ENCODE measurements at regions not wholly inside any gene's neighbourhood (a gene's known extent, or its start where the extent isn't known, plus 50 kb on each side); places are given as distances from the start of the nearest gene placed in this dataset.

DNA sequence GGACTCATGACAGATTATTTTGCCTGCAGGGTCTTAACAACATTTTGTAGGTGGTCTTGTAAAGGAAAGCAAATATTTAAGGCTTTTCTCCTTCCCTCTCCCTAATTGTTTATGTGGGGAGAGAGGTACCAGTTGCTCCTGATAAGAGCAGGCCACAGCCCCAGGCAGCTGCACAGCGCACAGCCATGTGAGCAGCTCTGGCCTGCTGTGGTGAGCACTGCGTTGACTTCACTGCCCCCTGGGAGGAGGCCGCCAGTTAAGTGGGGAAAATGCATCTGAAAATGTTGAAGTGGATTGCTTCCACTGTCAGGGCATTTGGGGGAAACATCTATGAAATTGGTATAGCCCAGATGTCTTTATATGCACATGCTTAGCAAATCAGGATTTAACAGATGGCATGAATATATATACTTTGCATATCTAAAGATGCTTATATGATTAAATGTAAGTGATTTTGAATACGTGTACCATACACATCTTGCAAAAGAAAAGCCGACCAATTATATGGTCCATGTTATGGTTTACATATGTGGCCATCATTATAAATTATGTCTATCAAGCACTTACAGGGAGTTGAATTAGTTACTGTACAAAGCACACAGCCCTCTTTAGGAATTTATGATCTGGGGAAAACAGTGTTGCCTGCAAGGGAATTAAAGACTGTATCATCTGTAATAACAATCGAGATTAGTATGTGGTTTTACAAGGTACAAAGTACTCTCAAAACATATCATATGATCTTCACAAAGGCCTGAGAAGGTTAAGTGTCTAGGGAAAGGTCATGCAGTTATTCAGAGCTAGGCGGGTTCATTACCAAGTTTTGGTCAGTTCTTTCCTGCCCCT lies 132.1 kb downstream of the RHOU start:
- Mint-ChIP-seq H3K4me1 (peaks cover 16% of the 10 kb centered on the region), H3K27ac (no peak overlapping the region), H3K9me3 (no peaks in the 10 kb centered on the region), H3K4me3 (no peak overlapping the region), H3K36me3 (no peaks in the 10 kb centered on the region)
- DNase-seq (ENCODE audit: low spot score in 2 of 2) (no peak), ATAC-seq (no peak)

GRCh38 chr1:228867951-228868730 lies 132.9 kb downstream of the RHOU start:
- Mint-ChIP-seq H3K27ac (no peak overlapping the region), H3K4me3 (no peak overlapping the region), H3K36me3 (no peaks in the 10 kb centered on the region), H3K4me1 (peaks cover 16% of the 10 kb centered on the region), H3K9me3 (no peaks in the 10 kb centered on the region)
- DNase-seq (ENCODE audit: low spot score in 2 of 2), result no peak
- ATAC-seq, result no peak

DNA sequence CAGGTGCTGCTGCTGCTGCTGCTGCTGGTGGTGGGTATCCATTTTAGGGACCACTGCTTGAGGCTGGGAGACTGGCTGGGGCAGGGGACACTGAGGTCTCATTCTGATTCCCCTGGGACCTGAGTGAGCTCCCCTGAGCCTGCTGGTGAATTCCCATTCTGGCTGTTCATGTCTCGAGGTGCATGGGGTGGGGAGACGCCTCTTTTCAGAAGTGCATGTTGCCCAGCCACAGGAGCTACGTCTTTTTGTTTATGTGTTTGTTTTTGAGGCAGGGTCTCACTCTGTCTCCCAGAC lies 133.4 kb downstream of the RHOU start:
- Mint-ChIP-seq H3K27ac (no peak overlapping the region), H3K9me3 (no peaks in the 10 kb centered on the region), H3K4me3 (no peak overlapping the region), H3K36me3 (no peaks in the 10 kb centered on the region), H3K4me1 (peaks cover 10% of the 10 kb centered on the region)
- no peak for DNase-seq (ENCODE audit: low spot score in 2 of 2)
- no peak for ATAC-seq

DNA sequence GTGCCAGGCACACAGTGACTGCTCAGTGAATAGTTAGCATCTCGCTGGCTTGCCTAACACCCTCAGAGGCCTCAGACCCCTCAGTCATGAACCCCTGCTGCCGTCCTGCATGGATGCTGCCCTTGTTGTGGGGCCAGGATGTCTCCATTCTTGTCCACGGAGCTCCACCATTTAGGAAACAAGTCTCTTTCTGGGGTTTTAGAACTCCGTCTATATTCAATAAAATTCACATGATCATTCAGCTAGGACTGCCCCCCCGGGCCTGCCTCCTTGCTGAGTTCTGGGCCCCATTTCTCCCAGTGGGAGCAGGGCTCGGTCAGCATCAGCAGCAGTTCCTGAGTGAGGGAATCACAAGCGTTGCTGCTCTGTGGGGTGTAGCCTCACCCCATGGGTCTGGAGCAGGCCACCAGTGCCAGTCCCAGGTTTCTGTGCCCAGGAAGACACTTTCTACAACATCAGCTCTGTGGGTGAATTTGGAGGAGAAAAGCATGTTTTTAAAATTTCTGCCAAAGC lies 134.1 kb downstream of the RHOU start:
- DNase-seq (ENCODE audit: low spot score in 2 of 2), result no peak
- H3K36me3 Mint-ChIP-seq, result no peaks in the 10 kb centered on the region
- ATAC-seq, result no peak
- no peaks in the 10 kb centered on the region for H3K9me3 Mint-ChIP-seq
- H3K4me3 Mint-ChIP-seq, result no peak overlapping the region
- H3K4me1 Mint-ChIP-seq, result peaks cover 3% of the 10 kb centered on the region
- H3K27ac Mint-ChIP-seq, result no peak overlapping the region

- no peak for ATAC-seq
- H3K4me1 Mint-ChIP-seq, result no peaks in the 10 kb centered on the region
- DNase-seq (ENCODE audit: low spot score in 2 of 2), result no peak
- no peak overlapping the region for H3K4me3 Mint-ChIP-seq
- no peaks in the 10 kb centered on the region for H3K9me3 Mint-ChIP-seq
- H3K27ac Mint-ChIP-seq, result no peak overlapping the region
- H3K36me3 Mint-ChIP-seq, result no peaks in the 10 kb centered on the region
Measured at GRCh38 chr1:228870041-228870713, 134.9 kb downstream of the RHOU start.

GRCh38 chr1:228871314-228872061 lies 136.2 kb downstream of the RHOU start:
- no peaks in the 10 kb centered on the region for H3K4me1 Mint-ChIP-seq
- no peaks in the 10 kb centered on the region for H3K36me3 Mint-ChIP-seq
- peak in 1 of 2 donors; percentile 29 for DNase-seq (ENCODE audit: low spot score in 2 of 2)
- no peak overlapping the region for H3K27ac Mint-ChIP-seq
- H3K4me3 Mint-ChIP-seq, result no peak overlapping the region
- no peaks in the 10 kb centered on the region for H3K9me3 Mint-ChIP-seq
- no peak for ATAC-seq

DNA sequence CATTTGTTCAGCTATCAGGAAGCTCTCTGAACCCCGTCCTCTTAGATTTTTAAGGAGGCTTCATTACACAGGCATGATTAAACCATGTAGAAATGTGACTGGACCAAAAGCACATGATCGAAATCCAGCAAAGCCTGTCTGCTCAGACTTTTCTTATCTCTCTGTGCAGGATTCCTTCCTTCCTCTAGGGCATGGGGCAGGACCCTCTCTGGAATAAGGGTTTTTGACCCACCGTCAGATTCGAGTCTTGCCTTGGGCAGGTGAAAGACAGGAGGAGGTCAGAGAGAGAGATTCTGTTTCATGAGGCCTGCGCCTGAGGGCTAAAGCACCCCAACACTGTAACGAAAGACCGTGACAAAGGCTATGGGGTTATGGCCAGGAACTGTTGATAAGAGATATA lies 136.8 kb downstream of the RHOU start:
- ATAC-seq (no peak), DNase-seq (ENCODE audit: low spot score in 2 of 2) (peak in 1 of 2 donors; percentile 32)
- H3K4me3 Mint-ChIP-seq, result no peak overlapping the region
- H3K36me3 Mint-ChIP-seq, result no peaks in the 10 kb centered on the region
- no peaks in the 10 kb centered on the region for H3K9me3 Mint-ChIP-seq
- no peak overlapping the region for H3K27ac Mint-ChIP-seq
- H3K4me1 Mint-ChIP-seq, result no peaks in the 10 kb centered on the region

GRCh38 chr1:228873709-228874108 lies 138.4 kb downstream of the RHOU start:
- H3K27ac Mint-ChIP-seq, result no peak overlapping the region
- no peaks in the 10 kb centered on the region for H3K9me3 Mint-ChIP-seq
- no peak for ATAC-seq
- DNase-seq (ENCODE audit: low spot score in 2 of 2), result no peak
- H3K4me3 Mint-ChIP-seq, result no peak overlapping the region
- H3K36me3 Mint-ChIP-seq, result no peaks in the 10 kb centered on the region
- H3K4me1 Mint-ChIP-seq, result no peaks in the 10 kb centered on the region

DNA sequence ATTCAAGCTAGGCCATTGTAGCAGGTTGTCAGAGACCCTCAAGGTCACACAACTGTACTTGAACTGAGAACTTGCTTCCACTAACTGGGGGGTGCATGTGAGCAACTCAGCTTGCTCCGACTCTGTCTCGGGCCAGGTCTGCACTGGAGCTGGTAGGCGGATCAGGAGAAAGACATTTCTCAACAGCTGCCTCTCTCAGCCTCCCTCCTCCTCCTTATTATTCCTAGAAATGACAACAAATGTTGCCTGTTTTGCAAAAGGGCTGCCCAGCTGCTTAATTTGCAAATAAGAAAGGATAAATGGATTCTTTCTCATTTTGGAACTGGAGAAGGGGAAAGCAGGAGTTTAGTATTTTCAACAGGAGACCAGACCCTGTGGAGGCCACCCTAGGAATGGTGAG lies 140.5 kb downstream of the RHOU start:
- ATAC-seq, result no peak
- H3K27ac Mint-ChIP-seq, result no peak overlapping the region
- H3K9me3 Mint-ChIP-seq, result no peaks in the 10 kb centered on the region
- DNase-seq (ENCODE audit: low spot score in 2 of 2), result peak in 1 of 2 donors; percentile 12
- H3K36me3 Mint-ChIP-seq, result no peaks in the 10 kb centered on the region
- H3K4me1 Mint-ChIP-seq, result no peaks in the 10 kb centered on the region
- no peak overlapping the region for H3K4me3 Mint-ChIP-seq

GRCh38 chr1:228876187-228876586 lies 140.9 kb downstream of the RHOU start:
- no peak for ATAC-seq

DNA sequence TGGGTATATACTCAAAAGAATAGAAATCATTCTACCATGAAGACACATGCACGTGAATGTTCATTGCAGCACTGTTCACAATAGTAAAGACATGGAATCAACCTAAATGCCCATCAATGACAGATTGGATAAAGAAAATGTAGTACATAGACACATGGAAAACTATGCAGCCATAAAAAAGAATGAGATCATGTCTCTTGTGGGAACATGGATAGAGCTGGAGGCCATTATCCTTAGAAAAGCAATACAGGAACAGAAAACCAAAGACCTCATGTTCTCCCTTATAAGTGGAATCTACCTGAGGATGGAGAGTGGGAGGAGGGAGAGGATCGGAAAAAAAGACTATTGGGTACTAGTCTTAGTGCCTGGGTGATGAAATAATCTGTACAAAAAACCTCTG lies 143.9 kb downstream of the RHOU start:
- ATAC-seq, result no peak
- no peak overlapping the region for H3K27ac Mint-ChIP-seq
- no peak for DNase-seq (ENCODE audit: low spot score in 2 of 2)
- peaks cover 2% of the 10 kb centered on the region for H3K9me3 Mint-ChIP-seq
- no peaks in the 10 kb centered on the region for H3K36me3 Mint-ChIP-seq
- H3K4me3 Mint-ChIP-seq, result no peak overlapping the region
- no peaks in the 10 kb centered on the region for H3K4me1 Mint-ChIP-seq

More at GRCh38 chr1:228876187-228876586, 140.9 kb downstream of the RHOU start:
- no peaks in the 10 kb centered on the region for H3K4me1 Mint-ChIP-seq
- peak in 1 of 2 donors; percentile 18 for DNase-seq (ENCODE audit: low spot score in 2 of 2)
- H3K4me3 Mint-ChIP-seq, result no peak overlapping the region
- H3K9me3 Mint-ChIP-seq, result no peaks in the 10 kb centered on the region
- no peak overlapping the region for H3K27ac Mint-ChIP-seq
- H3K36me3 Mint-ChIP-seq, result no peaks in the 10 kb centered on the region

DNA sequence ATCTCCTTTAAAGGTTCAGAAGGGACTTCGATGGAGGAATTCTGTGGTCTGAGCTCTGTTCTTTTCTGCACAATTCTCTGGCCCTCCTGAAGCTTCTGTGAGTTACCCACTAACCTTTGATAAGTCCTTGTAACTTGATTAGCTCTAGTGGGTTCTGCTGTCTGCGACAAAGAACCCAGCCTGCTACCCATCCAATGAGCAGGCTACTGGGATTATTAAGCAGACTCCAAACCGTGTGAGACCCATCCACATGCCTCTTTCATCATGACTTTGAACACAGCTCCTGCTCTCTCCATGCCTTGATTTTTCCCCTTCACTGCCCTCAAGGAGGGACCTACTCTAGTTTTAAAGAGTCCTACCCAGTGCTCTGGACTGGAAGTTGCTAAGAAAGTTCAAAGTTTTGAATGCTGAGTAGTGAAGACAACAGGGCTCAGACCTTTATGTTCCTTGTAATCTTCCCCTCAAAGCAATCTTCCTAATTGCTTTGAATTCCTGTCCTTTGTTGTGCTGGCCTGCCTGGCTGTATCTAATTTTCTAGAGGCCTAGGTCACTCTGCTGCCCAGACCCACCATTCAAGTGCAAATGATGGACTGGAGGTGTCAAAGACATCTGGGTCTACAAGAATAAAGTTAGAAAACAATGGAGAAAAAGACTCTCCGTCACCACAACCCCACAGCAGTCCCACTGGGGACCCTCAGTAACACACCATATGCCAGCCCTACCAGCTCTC lies 146.9 kb downstream of the RHOU start:
- Mint-ChIP-seq H3K9me3 (peaks cover 2% of the 10 kb centered on the region), H3K4me3 (no peak overlapping the region), H3K36me3 (no peaks in the 10 kb centered on the region), H3K27ac (no peak overlapping the region), H3K4me1 (no peaks in the 10 kb centered on the region)
- DNase-seq (ENCODE audit: low spot score in 2 of 2), result no peak
- ATAC-seq, result no peak

GRCh38 chr1:228882771-228883450 lies 147.6 kb downstream of the RHOU start:
- H3K4me1 Mint-ChIP-seq, result no peaks in the 10 kb centered on the region
- H3K27ac Mint-ChIP-seq, result no peak overlapping the region
- DNase-seq (ENCODE audit: low spot score in 2 of 2), result no peak

GRCh38 chr1:228883535-228883934 lies 148.3 kb downstream of the RHOU start:
- no peak overlapping the region for H3K27ac Mint-ChIP-seq
- ATAC-seq, result no peak
- no peak for DNase-seq (ENCODE audit: low spot score in 2 of 2)
- H3K9me3 Mint-ChIP-seq, result peaks cover 2% of the 10 kb centered on the region
- no peak overlapping the region for H3K4me3 Mint-ChIP-seq
- H3K36me3 Mint-ChIP-seq, result no peaks in the 10 kb centered on the region
- H3K4me1 Mint-ChIP-seq, result no peaks in the 10 kb centered on the region

More at GRCh38 chr1:228882771-228883450, 147.6 kb downstream of the RHOU start:
- no peak overlapping the region for H3K4me3 Mint-ChIP-seq
- no peak for ATAC-seq
- no peaks in the 10 kb centered on the region for H3K36me3 Mint-ChIP-seq
- H3K9me3 Mint-ChIP-seq, result peaks cover 2% of the 10 kb centered on the region

Data from stimulated activated effector memory CD8-positive, alpha-beta T cell treated with anti-CD3 and anti-CD28 coated beads, Interleukin-12 subunit alpha, Interleukin-12 subunit beta, amount 100 ng/mL, for 72 hours (primary cell).